GM12865 (cell line): ENCODE measurements at regions not wholly inside any gene's neighbourhood (a gene's known extent, or its start where the extent isn't known, plus 50 kb on each side); places are given as distances from the start of the nearest gene placed in this dataset.

Experiments
- DNase-seq: peaks from one replicate; pipeline ENCODE4 v3.0.0; 2010; ENCODE audit warnings: low read depth
- H3K4me3 ChIP-seq: 2 replicates; pipeline ENCODE4 v1.5.1; 2011; ENCODE audit warnings: mild to moderate bottlenecking, low read depth, low read length, control low read depth
- CTCF ChIP-seq: IDR thresholded peaks from 2 replicates; pipeline ENCODE4 v1.5.1; 2011; ENCODE audit warnings: low read length, control low read depth, low read depth, inconsistent platforms; ENCODE audit not compliant: insufficient read depth; ENCODE audit errors: missing control alignments

GRCh38 chr5:117405197-117405596, 830.6 kb upstream of the SEMA6A start:
- no peak for DNase-seq
- H3K4me3 ChIP-seq, result no peak overlapping the region
- no peak for TF ChIP-seq CTCF

- no peak for DNase-seq
- no peak for TF ChIP-seq CTCF
Observed at GRCh38 chr5:117394506-117395157, 820.0 kb upstream of the SEMA6A start.

GRCh38 chr5:117393125-117393524, 818.5 kb upstream of the SEMA6A start:
- TF ChIP-seq CTCF, result no peak

More at GRCh38 chr5:117394506-117395157, 820.0 kb upstream of the SEMA6A start:
- H3K4me3 ChIP-seq, result no peak overlapping the region

GRCh38 chr5:117380316-117380715, 805.7 kb upstream of the SEMA6A start:
- no peak for TF ChIP-seq CTCF
- DNase-seq, result no peak
- H3K4me3 ChIP-seq, result no peak overlapping the region

More at GRCh38 chr5:117393125-117393524, 818.5 kb upstream of the SEMA6A start:
- H3K4me3 ChIP-seq, result no peak overlapping the region
- DNase-seq, result no peak

- no peak for TF ChIP-seq CTCF
- no peak overlapping the region for H3K4me3 ChIP-seq
- DNase-seq, result no peak
Observed at GRCh38 chr5:117379521-117379920, 804.9 kb upstream of the SEMA6A start.

- TF ChIP-seq CTCF, result no peak
- DNase-seq, result no peak
- no peak overlapping the region for H3K4me3 ChIP-seq
Observed at GRCh38 chr5:117376748-117377147, 802.1 kb upstream of the SEMA6A start.

- TF ChIP-seq CTCF, result no peak
- DNase-seq, result no peak
- H3K4me3 ChIP-seq, result no peak overlapping the region
Observed at GRCh38 chr5:117359895-117360294, 785.3 kb upstream of the SEMA6A start.
